HEK293T (cell line): ENCODE measurements at regions not wholly inside any gene's neighbourhood (a gene's known extent, or its start where the extent isn't known, plus 50 kb on each side); places are given as distances from the start of the nearest gene placed in this dataset.

Source experiments
- ARNT ChIP-seq: fragments of 450-650 bp; IDR thresholded peaks from 2 replicates; pipeline ENCODE4 v1.6.1; 2017; ENCODE audit warnings: mild to moderate bottlenecking
- ELF4 ChIP-seq: fragments of 450-650 bp; IDR thresholded peaks from 2 replicates; pipeline ENCODE4 v1.6.1; 2017; ENCODE audit warnings: antibody characterized with exemption
- FOXA1 ChIP-seq: fragments of 450-650 bp; IDR thresholded peaks from 2 replicates; pipeline ENCODE4 v1.6.1; 2016; ENCODE audit warnings: mild to moderate bottlenecking
- FOXM1 ChIP-seq: fragments of 450-650 bp; IDR thresholded peaks from 2 replicates; pipeline ENCODE4 v1.6.1; 2017; ENCODE audit warnings: mild to moderate bottlenecking, borderline replicate concordance
- LEF1 ChIP-seq: fragments of 450-650 bp; IDR thresholded peaks from 2 replicates; pipeline ENCODE4 v1.6.1; 2017; ENCODE audit warnings: mild to moderate bottlenecking, borderline replicate concordance
- NFRKB ChIP-seq: fragments of 450-650 bp; IDR thresholded peaks from 2 replicates; pipeline ENCODE4 v1.6.1; 2016; ENCODE audit warnings: mild to moderate bottlenecking, moderate library complexity
- SP1 ChIP-seq: fragments of 450-650 bp; IDR thresholded peaks from 2 replicates; pipeline ENCODE4 v1.6.1; 2017

DNA sequence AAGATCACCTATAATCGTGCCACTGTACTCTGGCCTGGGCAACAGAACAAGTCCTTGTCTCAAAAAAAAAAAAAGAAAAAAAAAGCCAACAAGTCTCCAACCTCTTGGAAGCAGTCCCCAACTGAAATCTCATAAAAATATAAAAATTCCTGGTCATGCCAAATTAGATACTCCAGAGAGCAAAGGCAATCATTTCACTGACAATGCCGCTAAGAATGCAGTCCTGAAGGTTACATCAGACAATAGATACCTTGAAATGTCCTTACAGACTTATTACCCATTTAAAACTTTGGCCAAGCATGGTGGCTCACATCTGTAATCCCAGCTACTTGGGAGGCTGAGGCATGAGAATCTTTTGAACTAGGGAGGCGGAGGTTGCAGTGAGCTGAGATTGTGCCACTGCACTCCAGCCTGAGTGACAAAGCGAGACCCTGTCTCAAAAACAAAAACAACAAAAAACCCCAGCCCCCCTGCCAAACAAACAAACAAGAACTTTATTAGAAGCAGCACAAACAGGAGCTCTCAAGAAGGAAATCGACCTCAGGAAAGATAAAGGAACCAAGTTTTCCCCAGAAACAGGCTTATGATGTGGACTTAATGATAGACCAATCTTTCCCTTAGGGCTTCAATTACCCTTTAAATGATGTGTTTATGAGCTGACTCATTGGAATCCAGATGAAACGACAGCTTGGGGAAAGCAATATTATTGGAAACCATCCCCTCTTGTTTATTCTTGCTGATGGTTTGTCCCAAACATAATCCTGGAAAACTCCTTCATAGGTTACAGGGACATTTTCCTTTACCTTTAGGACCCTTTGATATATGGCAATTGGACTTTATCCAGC, 53.1 kb upstream of the XCR1 start:
- TF ChIP-seq SP1 (no peak), FOXA1 (no peak), ELF4 (no peak), NFRKB (no peak), ARNT (no peak), LEF1 (no peak), FOXM1 (no peak)
